Neural progenitor cell (in vitro differentiated cells): ENCODE measurements at regions not wholly inside any gene's neighbourhood (a gene's known extent, or its start where the extent isn't known, plus 50 kb on each side); places are given as distances from the start of the nearest gene placed in this dataset.

ENCODE experiments used
- DNase-seq: peaks from one replicate; pipeline ENCODE4 v3.0.0-alpha.2; 2016; ENCODE audit warnings: low spot score
- H2AFZ ChIP-seq: fragments of 200-600 bp; sonication (generic); replicated peaks from 2 replicates; pipeline ENCODE4 v1.6.1; 2016; ENCODE audit warnings: antibody characterized with exemption
- H3F3A ChIP-seq: fragments of 200-600 bp; sonication (generic); 2 replicates; pipeline ENCODE4 v1.6.1; 2016; ENCODE audit warnings: antibody characterized with exemption, low read depth
- H3K27ac ChIP-seq: fragments of 200-600 bp; sonication (generic); 2 replicates; pipeline ENCODE4 v1.5.1; 2016; ENCODE audit warnings: mild to moderate bottlenecking
- H3K27me3 ChIP-seq: fragments of 200-600 bp; sonication (generic); 2 replicates; pipeline ENCODE4 v1.6.1; 2016; ENCODE audit warnings: mild to moderate bottlenecking, moderate library complexity
- H3K36me3 ChIP-seq: fragments of 200-600 bp; sonication (generic); 2 replicates; pipeline ENCODE4 v1.5.1; 2016
- H3K4me1 ChIP-seq: fragments of 200-600 bp; sonication (generic); 2 replicates; pipeline ENCODE4 v1.6.1; 2016; ENCODE audit warnings: mixed run types
- H3K4me2 ChIP-seq: fragments of 200-600 bp; sonication (generic); 2 replicates; pipeline ENCODE4 v1.6.1; 2016
- H3K4me3 ChIP-seq: fragments of 200-600 bp; sonication (generic); 2 replicates; pipeline ENCODE4 v1.5.1; 2016
- H3K79me2 ChIP-seq: fragments of 200-600 bp; sonication (generic); 2 replicates; pipeline ENCODE4 v1.6.1; 2016; ENCODE audit warnings: low read depth
- H3K9ac ChIP-seq: fragments of 200-600 bp; sonication (generic); 2 replicates; pipeline ENCODE4 v1.6.1; 2016
- H3K9me3 ChIP-seq: fragments of 200-600 bp; sonication (generic); 2 replicates; pipeline ENCODE4 v1.5.1; 2016; ENCODE audit warnings: low read depth
- H4K20me1 ChIP-seq: fragments of 200-600 bp; sonication (generic); 2 replicates; pipeline ENCODE4 v1.6.1; 2016; ENCODE audit warnings: low read depth
- H3K27ac Mint-ChIP-seq: 3 replicates; pipeline ENCODE4 v1.8.0; 2021; ENCODE audit warnings: mixed read lengths
- H3K27me3 Mint-ChIP-seq: 2 replicates; pipeline ENCODE4 v1.8.0; 2022; ENCODE audit warnings: low read depth, mild to moderate bottlenecking, inconsistent platforms, moderate library complexity, mixed read lengths; ENCODE audit not compliant: insufficient read depth
- H3K36me3 Mint-ChIP-seq: 3 replicates; pipeline ENCODE4 v1.8.0; 2021; ENCODE audit warnings: mixed read lengths
- H3K4me1 Mint-ChIP-seq: 3 replicates; pipeline ENCODE4 v1.8.0; 2021; ENCODE audit warnings: mixed read lengths
- H3K4me3 Mint-ChIP-seq: 3 replicates; pipeline ENCODE4 v1.8.0; 2021; ENCODE audit warnings: mild to moderate bottlenecking, moderate library complexity, mixed read lengths
- H3K9me3 Mint-ChIP-seq: 3 replicates; pipeline ENCODE4 v1.8.0; 2020; ENCODE audit warnings: mixed read lengths
- EZH2 ChIP-seq: fragments of 200-600 bp; sonication (generic); IDR thresholded peaks from 2 replicates; pipeline ENCODE4 v1.6.1; 2017; ENCODE audit warnings: antibody characterized with exemption, mild to moderate bottlenecking, moderate library complexity
- EZH2phosphoT487 ChIP-seq: fragments of 200-600 bp; sonication (generic); IDR thresholded peaks from 2 replicates; pipeline ENCODE4 v1.6.1; 2017; ENCODE audit warnings: antibody characterized with exemption
- TF ChIP-seq, protein P1 (sequence below): fragments of 200-600 bp; sonication (generic); IDR thresholded peaks from 2 replicates; pipeline ENCODE4 v1.5.1; 2017; ENCODE audit warnings: antibody characterized with exemption, mild to moderate bottlenecking

DNA sequence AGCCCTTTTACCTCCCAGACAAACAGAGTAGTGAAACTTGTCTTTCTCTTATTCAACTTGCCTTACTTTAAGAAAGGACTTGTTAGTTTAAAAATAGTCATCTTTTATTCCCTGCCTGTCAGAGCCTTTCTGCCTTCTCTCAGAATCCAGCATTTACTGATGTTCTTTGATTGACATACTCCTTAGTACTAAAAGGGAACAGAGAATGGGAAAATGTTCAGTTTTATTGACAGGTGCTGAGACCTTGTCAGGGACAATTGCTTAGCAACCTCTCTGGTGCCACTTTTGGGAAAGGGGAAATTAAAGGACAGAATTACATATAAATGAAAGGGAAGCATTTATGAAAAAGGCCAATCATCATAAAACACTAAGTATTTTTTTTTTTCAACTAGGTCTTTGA, 378.3 kb downstream of the PDCD6IP start:
- H2AFZ ChIP-seq, result no peak overlapping the region

DNA sequence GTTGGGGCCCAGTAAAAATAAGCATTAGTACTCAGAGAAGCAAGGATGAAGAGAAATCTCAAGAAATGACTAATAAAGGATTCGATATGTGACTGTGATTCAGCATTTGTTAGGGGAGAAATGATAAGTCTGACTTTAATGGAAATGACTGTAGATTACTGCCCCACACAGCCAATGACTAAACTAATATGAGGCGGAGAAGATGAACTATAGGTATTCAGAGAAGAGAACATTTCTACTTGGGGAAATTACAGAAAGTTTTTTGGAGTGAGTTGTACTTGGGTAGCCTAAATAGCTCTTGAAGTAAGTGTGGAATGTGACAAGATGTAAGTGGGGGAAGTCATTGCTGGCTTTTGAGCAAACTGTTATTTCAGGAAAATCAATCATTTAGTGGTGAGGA, 380.0 kb downstream of the PDCD6IP start:
- DNase-seq, result no peak
- H3K36me3 ChIP-seq, result no peaks in the 10 kb centered on the region
- H3K4me2 ChIP-seq, result no peak overlapping the region
- no peak overlapping the region for H3K27ac ChIP-seq
- H3K9me3 Mint-ChIP-seq, result peaks cover 10% of the 10 kb centered on the region
- H3K4me3 Mint-ChIP-seq, result no peak overlapping the region
- H4K20me1 ChIP-seq, result no peaks in the 10 kb centered on the region
- TF ChIP-seq EZH2phosphoT487, result no peak
- no peak for TF ChIP-seq EZH2
- TF ChIP-seq, protein P1, sequence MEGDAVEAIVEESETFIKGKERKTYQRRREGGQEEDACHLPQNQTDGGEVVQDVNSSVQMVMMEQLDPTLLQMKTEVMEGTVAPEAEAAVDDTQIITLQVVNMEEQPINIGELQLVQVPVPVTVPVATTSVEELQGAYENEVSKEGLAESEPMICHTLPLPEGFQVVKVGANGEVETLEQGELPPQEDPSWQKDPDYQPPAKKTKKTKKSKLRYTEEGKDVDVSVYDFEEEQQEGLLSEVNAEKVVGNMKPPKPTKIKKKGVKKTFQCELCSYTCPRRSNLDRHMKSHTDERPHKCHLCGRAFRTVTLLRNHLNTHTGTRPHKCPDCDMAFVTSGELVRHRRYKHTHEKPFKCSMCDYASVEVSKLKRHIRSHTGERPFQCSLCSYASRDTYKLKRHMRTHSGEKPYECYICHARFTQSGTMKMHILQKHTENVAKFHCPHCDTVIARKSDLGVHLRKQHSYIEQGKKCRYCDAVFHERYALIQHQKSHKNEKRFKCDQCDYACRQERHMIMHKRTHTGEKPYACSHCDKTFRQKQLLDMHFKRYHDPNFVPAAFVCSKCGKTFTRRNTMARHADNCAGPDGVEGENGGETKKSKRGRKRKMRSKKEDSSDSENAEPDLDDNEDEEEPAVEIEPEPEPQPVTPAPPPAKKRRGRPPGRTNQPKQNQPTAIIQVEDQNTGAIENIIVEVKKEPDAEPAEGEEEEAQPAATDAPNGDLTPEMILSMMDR, result no peak
- H2AFZ ChIP-seq, result no peak overlapping the region
- no peak overlapping the region for H3K27ac Mint-ChIP-seq
- no peaks in the 10 kb centered on the region for H3K9me3 ChIP-seq
- peaks cover 6% of the 10 kb centered on the region for H3K4me1 Mint-ChIP-seq
- no peak overlapping the region for H3K9ac ChIP-seq
- H3K27me3 ChIP-seq, result no peaks in the 10 kb centered on the region
- no peaks in the 10 kb centered on the region for H3K4me1 ChIP-seq
- H3K4me3 ChIP-seq, result no peak overlapping the region
- no peaks in the 10 kb centered on the region for H3F3A ChIP-seq
- no peaks in the 10 kb centered on the region for H3K36me3 Mint-ChIP-seq
- H3K79me2 ChIP-seq, result no peaks in the 10 kb centered on the region
- peaks cover 5% of the 10 kb centered on the region for H3K27me3 Mint-ChIP-seq

More for the DNA sequence above, 378.3 kb downstream of the PDCD6IP start:
- no peaks in the 10 kb centered on the region for H3K9me3 ChIP-seq
- Mint-ChIP-seq H3K27ac (no peak overlapping the region), H3K4me3 (no peak overlapping the region), H3K4me1 (no peaks in the 10 kb centered on the region), H3K36me3 (no peaks in the 10 kb centered on the region), H3K9me3 (peaks cover 13% of the 10 kb centered on the region), H3K27me3 (peaks cover 3% of the 10 kb centered on the region)
- H3K9ac ChIP-seq, result no peak overlapping the region
- no peak overlapping the region for H3K4me2 ChIP-seq
- H3K4me1 ChIP-seq, result no peaks in the 10 kb centered on the region
- no peak overlapping the region for H3K27ac ChIP-seq
- H3K27me3 ChIP-seq, result no peaks in the 10 kb centered on the region
- H4K20me1 ChIP-seq, result no peaks in the 10 kb centered on the region
- H3K4me3 ChIP-seq, result no peak overlapping the region
- H3F3A ChIP-seq, result no peaks in the 10 kb centered on the region
- DNase-seq, result no peak
- no peaks in the 10 kb centered on the region for H3K36me3 ChIP-seq
- no peak for TF ChIP-seq EZH2phosphoT487
- TF ChIP-seq, protein P1, result no peak
- no peak for TF ChIP-seq EZH2
- H3K79me2 ChIP-seq, result no peaks in the 10 kb centered on the region

DNA sequence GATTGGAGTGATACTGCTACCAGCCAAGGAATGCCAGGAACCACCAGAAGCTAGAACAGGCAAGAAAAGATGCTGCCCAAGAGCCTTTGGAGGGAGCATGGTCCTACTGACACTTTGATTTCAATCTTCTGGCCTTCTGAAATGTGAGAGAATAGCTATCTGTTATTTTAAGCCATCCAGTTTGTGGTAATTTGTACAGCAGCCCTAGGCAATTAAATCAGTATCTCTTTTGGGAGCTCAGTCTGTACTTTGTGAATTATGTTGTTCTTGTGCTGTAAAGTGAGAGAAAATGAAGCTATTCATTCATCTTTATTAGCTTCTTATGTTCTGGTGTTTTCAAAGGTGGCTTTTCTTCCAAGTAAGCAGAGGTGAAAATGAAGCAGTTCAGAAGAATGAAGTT, 381.3 kb downstream of the PDCD6IP start:
- no peak overlapping the region for H3K27ac Mint-ChIP-seq
- H3K36me3 Mint-ChIP-seq, result no peaks in the 10 kb centered on the region
- H3F3A ChIP-seq, result no peaks in the 10 kb centered on the region
- H3K27ac ChIP-seq, result no peak overlapping the region
- no peaks in the 10 kb centered on the region for H3K4me1 ChIP-seq
- peaks cover 13% of the 10 kb centered on the region for H3K4me1 Mint-ChIP-seq
- no peaks in the 10 kb centered on the region for H3K9me3 Mint-ChIP-seq
- H3K79me2 ChIP-seq, result no peaks in the 10 kb centered on the region
- no peaks in the 10 kb centered on the region for H3K36me3 ChIP-seq
- no peak overlapping the region for H3K4me3 Mint-ChIP-seq
- H3K9ac ChIP-seq, result no peak overlapping the region
- H3K27me3 ChIP-seq, result no peaks in the 10 kb centered on the region
- TF ChIP-seq EZH2 (no peak), EZH2phosphoT487 (no peak)
- TF ChIP-seq, protein P1, result no peak
- H3K9me3 ChIP-seq, result no peaks in the 10 kb centered on the region
- no peak for DNase-seq
- H3K4me3 ChIP-seq, result no peak overlapping the region
- H3K27me3 Mint-ChIP-seq, result peaks cover 13% of the 10 kb centered on the region
- H2AFZ ChIP-seq, result no peak overlapping the region
- no peaks in the 10 kb centered on the region for H4K20me1 ChIP-seq
- no peak overlapping the region for H3K4me2 ChIP-seq
